ENCODE measurements at regions not wholly inside any gene's neighbourhood (a gene's known extent, or its start where the extent isn't known, plus 50 kb on each side); places are given as distances from the start of the nearest gene placed in this dataset.
"Not testable (repeated sequence)": the region's sequence is repeated elsewhere in the genome, so short reads cannot be mapped to it uniquely, and the experiment has no call there.

DNA sequence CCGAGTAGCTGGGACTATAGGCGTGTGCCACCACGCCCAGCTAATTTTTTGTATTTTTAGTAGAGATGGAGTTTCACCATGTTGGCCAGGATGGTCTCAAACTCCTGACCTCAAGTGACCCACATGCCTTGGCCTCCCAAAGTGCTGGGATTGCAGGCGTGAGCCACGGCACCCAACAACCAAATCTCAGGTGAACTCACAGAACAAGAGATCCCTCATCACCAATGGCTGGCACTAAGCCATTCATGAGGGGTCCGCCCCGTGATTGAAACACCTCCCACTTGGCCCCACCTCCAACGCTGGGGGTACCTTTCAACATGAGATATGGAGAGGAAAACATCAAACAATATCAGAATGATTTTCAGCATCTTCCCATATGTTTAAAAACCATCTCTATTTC is 94.2 kb downstream of the TEX36 start:
- not testable (repeated sequence) for TF ChIP-seq EZH2phosphoT487 (IDR thresholded peaks at IDR 0.05)
- TF ChIP-seq, protein P1, sequence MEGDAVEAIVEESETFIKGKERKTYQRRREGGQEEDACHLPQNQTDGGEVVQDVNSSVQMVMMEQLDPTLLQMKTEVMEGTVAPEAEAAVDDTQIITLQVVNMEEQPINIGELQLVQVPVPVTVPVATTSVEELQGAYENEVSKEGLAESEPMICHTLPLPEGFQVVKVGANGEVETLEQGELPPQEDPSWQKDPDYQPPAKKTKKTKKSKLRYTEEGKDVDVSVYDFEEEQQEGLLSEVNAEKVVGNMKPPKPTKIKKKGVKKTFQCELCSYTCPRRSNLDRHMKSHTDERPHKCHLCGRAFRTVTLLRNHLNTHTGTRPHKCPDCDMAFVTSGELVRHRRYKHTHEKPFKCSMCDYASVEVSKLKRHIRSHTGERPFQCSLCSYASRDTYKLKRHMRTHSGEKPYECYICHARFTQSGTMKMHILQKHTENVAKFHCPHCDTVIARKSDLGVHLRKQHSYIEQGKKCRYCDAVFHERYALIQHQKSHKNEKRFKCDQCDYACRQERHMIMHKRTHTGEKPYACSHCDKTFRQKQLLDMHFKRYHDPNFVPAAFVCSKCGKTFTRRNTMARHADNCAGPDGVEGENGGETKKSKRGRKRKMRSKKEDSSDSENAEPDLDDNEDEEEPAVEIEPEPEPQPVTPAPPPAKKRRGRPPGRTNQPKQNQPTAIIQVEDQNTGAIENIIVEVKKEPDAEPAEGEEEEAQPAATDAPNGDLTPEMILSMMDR (IDR thresholded peaks at IDR 0.05) = not testable (repeated sequence)

Measured in neural progenitor cell (in vitro differentiated cells).